H1 (cell line): ENCODE measurements at regions not wholly inside any gene's neighbourhood (a gene's known extent, or its start where the extent isn't known, plus 50 kb on each side); places are given as distances from the start of the nearest gene placed in this dataset.

ENCODE experiments used
- YY1 ChIP-seq: IDR thresholded peaks from 2 replicates; pipeline ENCODE4 v1.6.1; 2011; ENCODE audit warnings: low read depth, mild to moderate bottlenecking, low read length

DNA sequence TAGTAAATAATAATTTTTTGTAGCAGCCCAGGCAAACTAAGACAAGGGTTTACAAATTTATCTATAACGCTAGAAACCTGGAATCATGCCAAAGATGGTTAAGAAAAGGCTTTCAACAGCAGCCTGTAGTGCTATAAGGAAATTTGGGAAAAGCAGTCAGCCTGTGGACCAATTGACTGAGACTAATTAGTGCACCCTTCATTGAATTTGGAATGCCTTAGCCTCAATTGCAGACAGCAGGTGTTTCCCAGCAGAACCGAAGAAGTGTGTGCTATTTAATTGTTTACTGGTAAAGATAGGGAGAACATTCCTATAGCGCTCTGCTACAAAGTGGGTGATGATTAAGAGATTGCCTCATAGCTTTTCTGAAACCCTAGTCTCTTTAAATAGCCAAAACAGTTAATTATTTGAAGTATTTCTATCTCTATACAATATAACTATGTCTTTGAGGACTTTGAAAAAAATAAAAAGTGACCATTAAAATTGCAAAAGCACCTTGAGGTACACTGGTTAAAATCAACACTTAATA is 1884.3 kb upstream of the PCDH20 start (continued):
- TF ChIP-seq YY1, result no peak
